ENCODE measurements at regions not wholly inside any gene's neighbourhood (a gene's known extent, or its start where the extent isn't known, plus 50 kb on each side); places are given as distances from the start of the nearest gene placed in this dataset.

DNA sequence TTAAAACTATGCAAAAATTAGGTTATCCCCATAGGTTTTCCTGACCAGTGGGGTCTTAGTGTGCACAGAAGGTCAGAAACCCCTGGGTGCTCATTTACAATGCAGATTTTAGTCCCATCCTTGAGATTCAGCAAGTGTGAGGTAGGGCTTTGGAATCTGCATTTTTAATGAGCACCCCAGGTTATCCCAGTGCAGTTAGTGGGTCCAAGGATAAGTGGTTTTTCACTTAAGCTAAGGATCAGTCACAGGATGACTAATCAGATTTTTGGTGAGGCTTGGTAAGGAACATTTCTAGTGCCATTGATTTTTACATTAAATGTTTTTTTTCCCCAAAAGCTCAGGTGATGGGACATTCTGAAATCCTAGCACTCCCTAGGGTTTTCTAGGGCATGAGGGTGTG is 50.7 kb upstream of the MGAT5 start:
- ATAC-seq, result no peak
- Histone ChIP-seq H3K9me3 (no peaks in the 10 kb centered on the region), H3K4me1 (peaks cover 3 to 58% (median 12%) of the 10 kb centered on the region in 3 donors), H3K4me3 (no peak overlapping the region), H3K27me3 (no peaks in the 10 kb centered on the region), H3K36me3 (no peaks in the 10 kb centered on the region), H3K27ac (no peak overlapping the region)
- TF ChIP-seq, protein P1, sequence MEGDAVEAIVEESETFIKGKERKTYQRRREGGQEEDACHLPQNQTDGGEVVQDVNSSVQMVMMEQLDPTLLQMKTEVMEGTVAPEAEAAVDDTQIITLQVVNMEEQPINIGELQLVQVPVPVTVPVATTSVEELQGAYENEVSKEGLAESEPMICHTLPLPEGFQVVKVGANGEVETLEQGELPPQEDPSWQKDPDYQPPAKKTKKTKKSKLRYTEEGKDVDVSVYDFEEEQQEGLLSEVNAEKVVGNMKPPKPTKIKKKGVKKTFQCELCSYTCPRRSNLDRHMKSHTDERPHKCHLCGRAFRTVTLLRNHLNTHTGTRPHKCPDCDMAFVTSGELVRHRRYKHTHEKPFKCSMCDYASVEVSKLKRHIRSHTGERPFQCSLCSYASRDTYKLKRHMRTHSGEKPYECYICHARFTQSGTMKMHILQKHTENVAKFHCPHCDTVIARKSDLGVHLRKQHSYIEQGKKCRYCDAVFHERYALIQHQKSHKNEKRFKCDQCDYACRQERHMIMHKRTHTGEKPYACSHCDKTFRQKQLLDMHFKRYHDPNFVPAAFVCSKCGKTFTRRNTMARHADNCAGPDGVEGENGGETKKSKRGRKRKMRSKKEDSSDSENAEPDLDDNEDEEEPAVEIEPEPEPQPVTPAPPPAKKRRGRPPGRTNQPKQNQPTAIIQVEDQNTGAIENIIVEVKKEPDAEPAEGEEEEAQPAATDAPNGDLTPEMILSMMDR (IDR thresholded peaks at IDR 0.05), result no peak
- TF ChIP-seq POLR2A (IDR thresholded peaks at IDR 0.05), result no peak
- no peak for TF ChIP-seq POLR2AphosphoS5 (IDR thresholded peaks at IDR 0.05)
- TF ChIP-seq EP300 (IDR thresholded peaks at IDR 0.05), result no peak

Small RNAs in the stretch of these regions (small RNA-seq; reads per million reads assigned to genes)
- gene MIR3679, result 0 to 1.5 (median 0.37) reads per million in 4 donors

All from gastroesophageal sphincter (tissue), 4 donors.